Smooth muscle cell of the brain vasculature (primary cell): ENCODE measurements at regions not wholly inside any gene's neighbourhood (a gene's known extent, or its start where the extent isn't known, plus 50 kb on each side); places are given as distances from the start of the nearest gene placed in this dataset.

Experiments used
- DNase-seq: peaks from one replicate; pipeline ENCODE4 v3.0.0-alpha.2; 2012; ENCODE audit warnings: low read depth, low spot score

DNA sequence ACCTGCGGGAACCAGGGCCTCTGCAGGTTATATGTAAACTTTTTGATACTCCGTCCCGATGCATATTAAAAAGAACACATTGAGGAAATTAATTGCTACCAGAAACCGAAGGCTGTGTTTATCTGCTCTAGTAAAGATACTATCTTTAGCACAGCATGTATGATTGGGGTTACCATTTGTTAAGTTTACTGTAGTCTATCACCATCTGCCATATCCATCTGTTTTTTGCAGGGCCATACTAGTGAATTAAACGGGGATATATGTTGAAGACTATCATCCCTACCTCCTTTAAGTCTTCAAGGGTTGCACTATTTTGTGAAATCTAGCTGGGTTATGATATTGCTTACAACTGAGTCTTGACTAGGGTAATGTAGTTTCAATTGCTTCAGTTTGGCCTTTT, 597.0 kb downstream of the SQOR start:
- no peak for DNase-seq

DNA sequence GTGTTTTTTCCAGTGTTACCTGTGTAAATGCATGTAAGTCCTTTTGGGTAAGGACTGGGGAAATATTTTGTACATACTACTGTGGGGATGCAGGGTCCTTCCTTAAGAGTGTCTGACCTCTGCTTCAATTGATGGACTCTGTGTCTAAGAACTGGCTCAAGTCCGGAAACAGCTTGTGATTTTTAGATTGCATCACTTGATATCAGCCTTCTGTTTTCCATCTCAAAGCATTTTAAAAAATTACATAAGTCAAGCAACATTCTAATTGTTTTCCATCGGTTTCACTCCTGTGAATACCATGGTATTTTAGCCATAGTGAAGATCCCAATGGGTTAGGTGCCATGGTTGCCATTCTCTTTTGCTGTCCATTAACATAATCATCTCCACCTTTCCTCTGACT, 597.6 kb downstream of the SQOR start:
- no peak for DNase-seq

DNA sequence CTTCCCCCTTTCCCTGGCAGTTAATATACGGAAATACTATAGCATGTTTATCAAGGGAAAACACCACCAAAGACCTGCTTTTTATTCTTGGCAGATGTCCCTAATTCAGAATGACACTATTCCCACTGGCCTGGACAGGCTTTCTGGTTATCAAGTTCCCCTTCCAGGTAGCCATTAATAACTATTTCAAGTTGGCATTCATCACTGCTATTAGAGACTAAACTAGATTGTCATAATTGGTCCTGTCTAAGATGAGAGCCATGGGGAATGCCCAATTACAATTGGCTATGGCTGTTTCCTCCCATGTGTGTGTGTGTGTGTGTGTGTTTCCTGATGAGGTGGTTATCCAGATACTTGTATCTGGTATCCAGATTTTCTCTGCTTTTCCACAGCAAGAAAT, 608.1 kb downstream of the SQOR start:
- no peak for DNase-seq

DNA sequence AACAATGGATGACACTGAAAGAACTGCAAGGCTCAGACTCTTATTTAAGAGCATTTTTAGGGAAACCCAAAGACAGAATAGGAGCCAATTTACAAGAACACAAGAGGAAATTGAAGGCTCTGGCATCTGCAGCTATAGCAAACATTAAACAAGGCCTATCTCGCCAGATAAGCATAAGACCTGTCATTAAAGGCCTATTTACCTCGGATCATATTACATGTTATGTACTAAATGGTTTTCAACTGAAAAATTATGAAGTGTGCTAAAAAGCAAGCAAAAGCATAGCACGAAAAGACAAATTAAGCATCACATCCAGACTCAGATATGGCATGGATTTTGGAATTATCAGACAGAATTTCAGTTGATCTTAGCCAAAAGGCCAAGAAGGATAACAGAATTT, 617.1 kb downstream of the SQOR start:
- DNase-seq = no peak

DNA sequence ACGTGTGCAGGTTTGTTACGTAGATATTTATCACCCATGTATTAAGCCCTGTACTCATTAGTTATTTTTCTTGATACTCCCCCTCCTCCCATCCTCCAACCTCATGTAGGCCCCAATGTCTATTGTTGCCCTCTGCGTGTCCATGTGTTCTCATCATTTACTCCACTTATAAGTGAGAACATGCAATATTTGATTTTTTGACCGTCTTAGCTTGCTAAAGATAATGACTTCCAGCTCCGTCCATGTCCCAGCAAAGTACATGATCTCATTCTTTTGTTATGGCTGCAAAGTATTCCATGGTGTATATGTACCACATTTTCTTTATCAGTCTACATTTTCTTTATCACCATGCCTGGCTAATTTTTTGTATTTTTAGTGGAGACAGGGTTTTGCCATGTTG, 623.2 kb downstream of the SQOR start:
- DNase-seq = no peak

DNA sequence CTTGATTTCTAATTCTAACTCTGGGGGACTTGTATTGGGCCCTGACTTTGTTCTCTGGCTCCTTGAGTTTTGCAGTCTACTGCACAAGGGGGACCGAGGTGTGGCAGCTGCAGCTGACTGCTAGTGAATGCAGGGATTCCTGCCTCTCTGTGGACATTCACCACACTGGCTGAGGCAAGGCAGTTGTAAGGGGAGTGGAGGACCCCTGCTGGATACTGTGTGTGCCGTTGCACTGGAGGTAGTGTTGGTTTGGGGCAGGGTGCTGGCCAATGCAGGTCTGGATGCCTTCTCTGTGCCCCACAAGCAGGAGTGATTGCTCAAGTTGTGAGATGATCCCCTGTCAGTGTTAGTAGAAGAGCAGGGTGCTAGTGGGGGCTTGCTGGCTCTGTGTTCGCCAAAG, 626.1 kb downstream of the SQOR start:
- DNase-seq = no peak

DNA sequence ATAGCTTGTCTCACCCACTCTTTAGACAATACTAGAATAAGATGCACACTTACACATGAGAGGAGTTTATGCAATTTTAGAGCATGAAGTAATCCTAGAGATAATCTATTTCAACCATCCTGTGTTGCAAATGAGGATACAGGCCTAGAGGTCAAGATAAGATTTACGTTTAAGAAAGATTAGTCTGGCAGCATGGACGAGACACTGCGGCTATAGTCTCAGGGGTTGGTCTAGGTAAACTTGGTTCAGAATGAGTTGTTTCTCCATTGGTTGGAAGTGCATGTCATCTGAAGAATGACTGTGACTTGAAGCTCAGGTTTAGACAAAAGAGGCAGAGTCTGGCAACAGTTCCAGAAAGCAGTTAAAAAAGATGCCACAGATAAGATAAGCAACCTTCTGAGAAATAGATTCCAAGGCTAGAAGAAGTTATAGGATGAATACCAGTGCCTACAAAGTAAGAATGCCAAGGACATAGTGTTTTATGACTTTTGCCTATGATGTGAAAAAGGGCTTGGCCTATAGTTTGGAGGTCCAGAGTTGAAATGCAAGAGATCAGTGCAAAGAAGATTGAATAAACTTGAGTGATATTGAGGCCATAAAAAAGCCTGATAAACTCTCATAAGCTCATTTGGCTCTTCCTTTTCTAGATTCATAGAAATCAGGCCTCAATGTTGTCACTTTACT, 631.0 kb downstream of the SQOR start:
- DNase-seq = no peak

DNA sequence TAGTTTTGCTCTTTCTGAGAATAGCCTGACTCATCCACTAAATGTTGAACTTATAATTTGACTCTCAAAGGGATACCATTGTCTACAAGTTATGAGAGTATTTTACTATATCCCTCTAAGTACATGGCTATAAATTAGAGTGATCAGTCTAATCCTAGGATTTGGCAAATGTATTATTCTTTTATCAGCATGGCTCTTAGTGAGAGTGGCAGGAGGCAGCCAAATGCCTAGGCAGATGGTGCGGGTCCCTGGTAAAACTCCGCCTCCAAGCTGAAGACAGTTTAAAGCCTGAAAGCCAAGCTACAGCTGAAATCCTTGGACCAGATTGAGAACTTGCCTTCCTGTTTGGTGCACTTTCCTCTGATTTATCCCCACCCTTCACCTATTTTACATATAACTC, 631.8 kb downstream of the SQOR start:
- no peak for DNase-seq

DNA sequence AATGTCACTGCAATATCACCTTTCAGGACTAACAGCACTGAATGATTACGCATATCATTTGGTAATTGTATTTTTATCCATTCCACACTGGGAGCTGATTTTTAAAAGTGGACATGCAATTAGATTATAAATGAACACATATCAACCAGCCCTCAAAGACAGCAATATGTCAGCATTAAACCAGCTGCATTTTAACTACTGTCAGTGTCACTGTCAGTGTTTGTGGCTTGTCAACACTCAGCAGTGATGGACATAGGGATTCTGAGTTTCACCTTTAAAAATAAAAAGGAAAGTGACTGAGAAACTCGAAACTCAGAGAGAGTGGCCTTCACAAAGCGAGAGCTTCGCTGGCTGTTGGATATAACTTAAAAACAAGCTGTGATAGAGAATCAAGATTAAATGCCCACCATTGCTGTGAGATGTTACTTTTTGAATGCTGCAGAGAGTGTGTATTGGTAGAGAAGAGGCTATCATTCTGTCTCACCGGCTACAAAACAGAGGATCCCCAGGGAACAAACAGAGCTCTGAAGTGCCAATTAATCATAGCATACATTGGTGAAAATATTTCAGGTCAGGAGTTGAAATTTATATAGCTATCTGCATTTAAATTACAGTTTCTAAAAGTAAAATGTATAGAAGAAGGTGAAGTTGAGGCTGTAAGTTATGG, 635.8 kb downstream of the SQOR start:
- DNase-seq = no peak

DNA sequence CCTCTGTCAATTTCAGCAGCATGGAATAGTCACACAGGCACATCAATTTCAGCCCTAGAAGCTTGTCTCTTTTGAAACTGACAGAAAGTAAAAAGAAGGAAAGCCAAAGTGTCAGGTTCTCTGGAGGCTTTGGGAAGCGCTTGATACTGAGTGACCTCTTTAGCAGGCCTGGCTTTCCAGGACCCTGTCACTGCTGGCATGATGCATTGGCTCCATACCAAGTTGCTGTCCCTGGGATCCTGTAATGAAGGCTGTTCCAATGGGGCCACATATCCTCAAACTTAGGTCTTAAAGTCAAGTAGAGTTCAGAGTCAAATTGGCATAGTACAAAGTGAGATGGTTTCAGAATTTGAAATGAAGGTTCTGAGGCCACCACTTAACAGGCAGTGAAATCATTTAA, 640.9 kb downstream of the SQOR start:
- DNase-seq = no peak

DNA sequence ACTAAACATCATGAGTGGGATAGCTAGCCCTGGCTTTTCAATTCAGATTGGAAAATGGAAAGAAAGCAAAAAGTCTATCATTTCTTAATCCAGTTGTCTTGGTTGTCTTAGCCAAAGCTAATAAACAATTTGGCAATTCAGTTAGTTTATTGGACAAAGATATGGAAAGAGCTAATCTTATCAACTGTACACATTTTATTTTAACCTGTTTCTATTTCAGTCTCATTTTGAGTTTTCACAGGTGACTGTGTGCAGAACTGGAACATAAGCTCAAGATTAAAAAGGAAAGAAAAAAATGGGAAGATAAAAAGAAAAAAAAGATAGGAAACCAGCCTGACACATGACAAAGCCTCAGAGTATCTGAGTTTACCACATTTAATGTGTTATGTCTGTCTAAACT, 642.6 kb downstream of the SQOR start:
- DNase-seq = no peak

DNA sequence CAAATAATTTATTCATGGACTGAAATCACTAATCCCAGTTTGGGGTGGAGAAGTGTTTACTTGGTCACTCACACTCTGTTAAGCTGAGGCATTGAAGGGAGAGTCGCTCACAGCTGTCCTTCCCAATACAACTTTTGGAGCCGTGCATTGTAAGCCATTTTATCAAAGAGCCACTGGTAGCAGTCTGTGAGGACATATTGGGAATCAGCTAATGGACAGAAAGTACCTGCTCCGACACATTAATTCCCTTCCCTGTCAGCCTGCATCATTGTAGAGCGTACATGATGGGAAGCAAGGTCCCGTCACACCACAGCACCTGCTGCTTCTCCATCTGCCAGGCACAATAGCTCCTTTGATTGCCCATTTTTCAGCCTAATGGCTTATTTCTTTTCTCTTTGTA, 643.2 kb downstream of the SQOR start:
- DNase-seq = no peak

DNA sequence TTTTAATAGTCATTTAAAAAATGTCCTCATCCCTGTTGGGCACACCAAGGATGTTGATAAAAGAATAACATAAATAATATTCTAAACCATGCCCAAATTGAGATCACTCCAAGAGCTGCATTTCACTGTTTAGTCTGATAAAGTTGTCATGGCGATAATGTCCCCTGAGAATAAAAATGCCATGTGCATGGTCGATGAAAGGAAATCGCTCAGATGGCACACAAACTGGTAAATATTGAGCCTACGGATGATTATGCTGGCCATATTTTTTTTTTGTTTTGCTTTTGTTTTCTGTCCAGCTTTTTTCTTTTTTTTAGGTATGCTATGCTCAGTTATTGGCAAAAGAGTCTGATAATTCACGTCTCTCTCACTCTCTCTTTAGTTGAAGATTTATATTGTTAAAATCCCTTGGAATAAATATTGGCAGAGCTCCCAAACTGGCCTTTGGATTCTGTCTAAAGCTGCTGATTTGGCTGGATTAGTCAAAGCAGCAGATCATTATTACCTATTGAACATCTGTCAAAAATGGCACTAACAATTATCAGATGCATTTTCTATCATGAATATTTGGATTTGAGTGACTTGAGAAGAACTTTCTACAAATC, 643.8 kb downstream of the SQOR start:
- no peak for DNase-seq

DNA sequence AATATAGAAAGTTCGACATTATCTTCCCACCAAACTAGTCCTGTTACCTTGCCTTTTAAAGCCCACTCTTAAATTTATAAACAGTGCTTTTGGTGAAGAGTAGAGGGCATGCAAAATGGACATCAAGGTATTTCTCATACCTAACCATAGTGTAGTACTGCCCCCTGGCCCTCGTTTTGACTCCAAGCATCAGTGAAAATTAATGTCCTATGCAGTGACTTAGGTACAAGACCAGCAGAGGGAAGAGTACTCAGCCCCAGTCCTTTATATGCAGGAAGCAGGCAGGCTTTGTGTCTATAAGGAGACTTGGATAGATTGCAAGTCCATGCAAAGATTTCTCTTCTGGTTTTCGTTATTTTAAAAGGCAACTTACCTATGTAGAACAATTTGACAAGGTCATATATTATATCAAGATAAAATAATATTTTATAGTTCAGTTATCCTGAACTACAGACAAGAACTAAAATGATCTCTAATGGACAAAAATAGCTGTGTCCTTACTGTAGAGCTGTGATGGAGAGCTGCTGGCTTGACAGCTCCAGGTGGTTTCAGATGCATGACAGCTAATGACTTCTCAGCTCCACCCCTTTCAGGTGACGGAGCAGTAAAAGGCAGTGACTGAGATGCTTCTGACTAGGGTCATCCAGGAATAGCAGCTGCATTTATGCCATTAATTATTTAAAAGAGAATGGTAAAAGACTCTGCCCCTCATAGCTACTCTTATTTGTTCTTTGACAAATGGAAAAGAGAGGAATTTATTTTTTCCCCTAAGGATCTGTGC, 646.1 kb downstream of the SQOR start:
- DNase-seq = no peak

DNA sequence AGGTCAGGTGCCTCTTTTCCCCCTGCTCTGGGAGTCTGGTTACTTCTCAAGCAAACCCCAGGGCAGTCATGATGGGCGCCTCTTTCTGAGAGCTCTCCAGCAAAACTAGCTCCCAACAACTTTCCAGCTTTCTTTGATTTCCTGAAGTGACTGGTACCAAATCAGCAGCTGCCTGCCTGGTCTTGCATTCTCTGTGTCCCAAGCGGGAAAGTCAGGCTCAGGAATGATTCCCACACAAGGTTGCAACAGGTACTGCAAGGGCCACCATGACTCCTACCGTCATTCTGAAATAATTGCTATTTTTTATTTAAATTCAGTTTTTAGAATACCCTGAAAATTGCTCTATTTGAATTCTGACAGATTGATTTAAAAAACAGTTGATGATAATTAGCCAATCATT, 658.7 kb downstream of the SQOR start:
- no peak for DNase-seq

DNA sequence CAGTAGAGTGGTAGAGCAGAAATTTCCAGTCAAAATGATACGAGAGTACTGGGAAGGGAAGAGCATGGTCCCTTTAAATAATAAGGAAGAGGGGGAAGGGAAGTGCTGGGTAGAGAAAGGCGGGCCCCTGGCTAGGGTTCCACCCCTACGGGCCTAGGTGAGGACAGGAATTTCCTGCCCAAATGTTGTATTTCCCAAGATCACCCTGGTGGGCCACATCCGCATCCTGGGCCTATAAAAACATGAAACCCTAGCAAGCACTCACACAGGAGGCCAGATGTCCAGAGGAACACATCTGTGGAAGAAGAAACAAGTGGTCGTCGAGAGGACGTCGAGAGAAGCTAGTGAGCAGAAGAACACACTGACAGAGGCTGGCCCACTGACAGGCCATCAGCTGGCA, 661.2 kb downstream of the SQOR start:
- no peak for DNase-seq

DNA sequence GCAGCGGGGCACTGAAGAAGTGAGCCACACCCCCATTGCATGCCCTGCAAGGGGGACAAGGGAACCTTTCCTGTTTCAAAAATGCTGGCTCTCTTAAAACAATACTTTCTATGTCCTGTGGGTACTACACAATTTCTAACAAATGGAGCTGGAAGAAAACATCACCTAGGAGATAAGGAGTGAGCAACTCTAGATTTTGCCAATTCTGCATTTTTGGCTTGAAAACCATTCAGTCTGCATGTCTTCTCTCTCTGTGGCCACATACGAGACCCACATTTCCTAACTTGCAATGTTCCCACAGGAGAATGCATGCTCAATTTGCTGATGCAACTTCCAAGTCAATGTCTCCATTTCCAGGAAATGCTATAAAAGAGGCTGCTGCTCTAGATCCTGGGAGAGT, 662.0 kb downstream of the SQOR start:
- DNase-seq = no peak

DNA sequence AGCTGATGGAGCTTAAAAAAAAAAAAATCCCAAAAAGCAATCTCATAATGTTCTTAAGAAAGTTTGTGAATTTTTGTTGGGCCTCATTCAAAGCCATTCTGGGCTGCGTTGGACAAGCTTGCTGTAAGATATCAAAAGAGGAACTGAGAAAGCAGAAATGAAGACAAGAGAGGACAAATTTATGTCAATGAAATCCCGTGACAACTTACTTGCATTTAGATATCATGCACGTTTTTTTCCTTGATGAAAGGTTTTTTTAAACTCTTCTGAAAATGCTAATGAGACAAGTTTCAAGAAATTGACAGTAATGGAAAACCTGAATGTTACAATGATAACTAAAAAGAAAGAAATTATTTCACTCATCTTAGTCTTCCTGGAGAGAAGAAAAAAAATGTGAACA, 662.9 kb downstream of the SQOR start:
- DNase-seq = no peak

DNA sequence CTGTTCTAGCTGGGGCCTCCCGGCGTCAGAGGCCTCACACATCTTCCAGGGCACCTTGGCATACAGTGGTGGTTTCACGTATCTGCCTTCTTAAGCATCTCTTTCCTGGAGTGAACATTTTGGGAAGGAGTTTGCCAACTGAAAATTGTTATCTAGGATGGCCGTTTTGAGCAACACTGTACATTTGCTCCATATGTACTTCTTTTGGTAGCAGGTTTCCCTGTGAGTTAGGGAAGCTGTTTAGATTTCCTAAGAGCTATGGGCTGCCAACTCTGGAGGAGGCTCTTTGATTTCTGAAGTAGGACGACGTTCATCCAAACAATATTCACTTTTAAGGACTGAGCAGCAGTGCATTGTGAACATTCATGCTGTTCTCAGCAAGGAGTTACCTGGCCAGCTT, 665.9 kb downstream of the SQOR start:
- no peak for DNase-seq

DNA sequence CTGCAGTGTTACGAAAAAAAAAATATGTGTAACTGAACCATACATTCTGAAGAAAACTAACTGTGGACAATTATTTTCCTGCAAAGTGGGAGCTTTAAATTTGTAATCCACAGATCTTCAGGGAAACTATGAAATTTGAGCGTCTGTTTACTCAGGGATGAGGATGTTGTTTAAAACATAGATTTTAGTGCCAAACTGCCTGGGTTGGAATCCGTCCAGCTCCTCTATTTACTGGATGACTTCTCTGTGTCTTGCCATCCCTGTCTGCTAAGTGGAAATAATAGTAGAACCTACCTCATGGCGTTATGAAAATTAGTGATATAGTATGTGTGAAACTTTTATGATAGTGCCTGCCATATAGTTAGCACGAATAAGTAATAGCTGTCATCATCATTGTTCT, 666.5 kb downstream of the SQOR start:
- no peak for DNase-seq

DNA sequence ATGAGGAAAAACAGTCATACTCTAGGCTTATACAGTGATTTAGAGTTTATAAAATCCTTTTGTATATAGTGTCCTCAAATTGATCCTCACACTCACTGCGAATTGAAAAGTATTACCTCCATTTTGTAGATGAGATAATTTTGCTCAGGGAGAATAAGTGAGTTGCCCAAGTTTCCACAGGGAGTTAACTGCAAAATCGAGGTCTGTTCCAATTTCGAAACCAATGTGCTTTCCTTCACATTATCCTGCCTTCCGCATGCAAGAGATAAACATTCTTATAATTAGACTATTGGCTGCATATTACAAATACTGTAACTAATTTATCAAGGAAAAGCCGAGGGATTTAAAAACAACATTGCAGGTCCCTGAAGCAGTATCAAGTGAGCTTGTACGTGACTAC, 667.0 kb downstream of the SQOR start:
- DNase-seq = no peak

DNA sequence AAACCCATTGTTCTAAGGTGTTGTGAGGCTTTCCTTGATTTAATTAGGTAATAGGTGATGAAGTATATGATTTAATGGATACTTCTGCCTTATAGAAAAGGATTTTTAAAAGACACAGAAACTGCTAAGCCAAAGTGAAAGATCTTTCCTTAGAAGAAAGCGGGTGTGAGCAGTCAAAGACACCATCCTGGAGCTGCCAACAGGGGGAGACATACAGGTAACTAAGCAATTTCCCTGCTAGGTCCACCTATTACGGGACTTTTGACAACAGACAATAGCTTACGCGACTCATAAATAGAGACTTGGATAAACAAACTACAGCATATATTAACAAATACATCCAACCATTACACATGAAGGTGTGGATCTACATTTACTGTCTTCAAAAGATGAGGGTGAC, 669.5 kb downstream of the SQOR start:
- DNase-seq = no peak

DNA sequence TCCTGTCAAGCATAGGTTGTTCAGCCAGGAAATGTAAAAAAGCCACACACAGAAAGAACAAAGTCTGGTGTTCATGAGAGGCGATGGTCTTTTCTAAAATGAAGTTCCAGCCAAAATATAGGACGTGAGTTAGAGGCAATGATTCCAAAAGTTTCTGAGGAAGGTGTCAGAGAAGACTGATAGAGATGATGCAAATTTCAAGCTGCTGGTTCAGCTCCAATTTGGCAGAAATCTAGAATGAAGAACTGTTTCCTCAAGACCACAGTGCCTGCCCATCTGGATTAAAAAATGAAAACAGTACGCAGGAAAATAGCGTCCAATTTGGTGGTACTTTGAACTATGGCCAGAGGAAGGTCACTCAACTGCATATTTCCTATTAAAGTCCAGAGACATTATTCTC, 672.9 kb downstream of the SQOR start:
- DNase-seq = no peak
